NCI-H2107 (cell line): ENCODE measurements at regions not wholly inside any gene's neighbourhood (a gene's known extent, or its start where the extent isn't known, plus 50 kb on each side); places are given as distances from the start of the nearest gene placed in this dataset.
A peak's percentile ranks its signal among the peaks of the same experiment; 100 is the strongest.
"Not testable (repeated sequence)": the region's sequence is repeated elsewhere in the genome, so short reads cannot be mapped to it uniquely, and the experiment has no call there.

Experiments used
- DNase-seq: peaks from one replicate; lab custom pipeline; 2025; lab: John Stamatoyannopoulos, UW

GRCh38 chr12:67077617-67078016 is 191.5 kb upstream of the CAND1 start:
- no peak for DNase-seq

- no peak for DNase-seq
These were observed 190.2 kb upstream of the CAND1 start for GRCh38 chr12:67078957-67079356.

- peak; percentile 33 for DNase-seq
These were observed 188.5 kb upstream of the CAND1 start for GRCh38 chr12:67080637-67081036.

- no peak for DNase-seq
These were observed 186.9 kb upstream of the CAND1 start for GRCh38 chr12:67082221-67082620.

- DNase-seq, result no peak
These were observed 183.5 kb upstream of the CAND1 start for GRCh38 chr12:67085699-67086098.

- no peak for DNase-seq
These were observed 183.0 kb upstream of the CAND1 start for GRCh38 chr12:67086116-67086515.

- DNase-seq, result no peak
These were observed 180.6 kb upstream of the CAND1 start for GRCh38 chr12:67088401-67089118.

- DNase-seq, result no peak
These were observed 178.0 kb upstream of the CAND1 start for GRCh38 chr12:67091204-67091603.

GRCh38 chr12:67091678-67092077 is 177.5 kb upstream of the CAND1 start:
- DNase-seq, result no peak

GRCh38 chr12:67092934-67093333 is 176.2 kb upstream of the CAND1 start:
- DNase-seq, result not testable (repeated sequence)

GRCh38 chr12:67096533-67097318 is 172.4 kb upstream of the CAND1 start:
- DNase-seq, result no peak

- DNase-seq, result no peak
These were observed 169.3 kb upstream of the CAND1 start for GRCh38 chr12:67099858-67100257.

GRCh38 chr12:67103521-67103920 is 165.6 kb upstream of the CAND1 start:
- no peak for DNase-seq

GRCh38 chr12:67107235-67107634 is 161.9 kb upstream of the CAND1 start:
- DNase-seq, result no peak

- DNase-seq, result no peak
These were observed 161.3 kb upstream of the CAND1 start for GRCh38 chr12:67107751-67108269.

GRCh38 chr12:67110345-67110744 is 158.8 kb upstream of the CAND1 start:
- DNase-seq, result not testable (repeated sequence)

GRCh38 chr12:67111182-67111581 is 158.0 kb upstream of the CAND1 start:
- no peak for DNase-seq

- peak; percentile 34 for DNase-seq
These were observed 156.6 kb upstream of the CAND1 start for GRCh38 chr12:67112586-67112985.

GRCh38 chr12:67116134-67116533 is 153.0 kb upstream of the CAND1 start:
- no peak for DNase-seq

GRCh38 chr12:67122584-67122983 is 146.6 kb upstream of the CAND1 start:
- no peak for DNase-seq

GRCh38 chr12:67137256-67137655 is 131.9 kb upstream of the CAND1 start:
- DNase-seq, result no peak

GRCh38 chr12:67141296-67142018 is 127.7 kb upstream of the CAND1 start:
- DNase-seq, result no peak

- no peak for DNase-seq
These were observed 123.5 kb upstream of the CAND1 start for GRCh38 chr12:67145692-67146091.
